Gastrocnemius medialis (tissue), 4 donors: ENCODE measurements at regions not wholly inside any gene's neighbourhood (a gene's known extent, or its start where the extent isn't known, plus 50 kb on each side); places are given as distances from the start of the nearest gene placed in this dataset.

Experiments
- POLR2A ChIP-seq, 2 donors: fragments of 450-650 bp; IDR thresholded peaks; one replicate each; pipeline ENCODE4 v1.6.1; 2017; ENCODE audit warnings: antibody characterized with exemption in 2 of 2, mild to moderate bottlenecking in 2 of 2, moderate library complexity in 2 of 2
- TF ChIP-seq, protein P1 (sequence below), 5 experiments: fragments of 450-650 bp in 3 of 5; fragments of 200-600 bp in 2 of 5; sonication (generic) in 2 of 5; IDR thresholded peaks in 4 of 5; conservative IDR thresholded peaks in 1 of 5; 1 replicate in 4 of 5; 2 replicates in 1 of 5; pipeline ENCODE4 v1.5.1; 2016 to 2019; ENCODE audit warnings: antibody characterized with exemption in 5 of 5, mild to moderate bottlenecking in 3 of 5, moderate library complexity in 3 of 5

DNA sequence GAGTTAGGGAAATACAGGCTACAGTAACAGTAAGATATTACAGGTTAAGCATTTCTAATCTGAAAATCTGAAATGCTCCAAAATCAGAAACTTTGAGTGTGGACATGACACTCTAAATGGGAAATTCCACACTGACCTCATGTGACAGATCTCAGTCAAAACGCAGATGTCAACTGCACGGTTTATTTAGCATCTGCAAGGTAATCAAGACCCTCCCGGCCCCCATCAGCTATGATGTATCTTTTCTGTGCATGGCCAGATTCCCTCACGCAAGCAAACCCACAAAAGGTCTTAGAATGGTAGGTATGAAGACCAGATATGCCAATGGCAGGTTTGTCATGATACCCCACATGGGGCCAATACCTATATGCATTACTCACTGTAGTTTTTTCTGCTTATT lies 82.8 kb downstream of the COQ2 start:
- TF ChIP-seq POLR2A (IDR thresholded peaks at IDR 0.05), result no peak
- TF ChIP-seq, protein P1, sequence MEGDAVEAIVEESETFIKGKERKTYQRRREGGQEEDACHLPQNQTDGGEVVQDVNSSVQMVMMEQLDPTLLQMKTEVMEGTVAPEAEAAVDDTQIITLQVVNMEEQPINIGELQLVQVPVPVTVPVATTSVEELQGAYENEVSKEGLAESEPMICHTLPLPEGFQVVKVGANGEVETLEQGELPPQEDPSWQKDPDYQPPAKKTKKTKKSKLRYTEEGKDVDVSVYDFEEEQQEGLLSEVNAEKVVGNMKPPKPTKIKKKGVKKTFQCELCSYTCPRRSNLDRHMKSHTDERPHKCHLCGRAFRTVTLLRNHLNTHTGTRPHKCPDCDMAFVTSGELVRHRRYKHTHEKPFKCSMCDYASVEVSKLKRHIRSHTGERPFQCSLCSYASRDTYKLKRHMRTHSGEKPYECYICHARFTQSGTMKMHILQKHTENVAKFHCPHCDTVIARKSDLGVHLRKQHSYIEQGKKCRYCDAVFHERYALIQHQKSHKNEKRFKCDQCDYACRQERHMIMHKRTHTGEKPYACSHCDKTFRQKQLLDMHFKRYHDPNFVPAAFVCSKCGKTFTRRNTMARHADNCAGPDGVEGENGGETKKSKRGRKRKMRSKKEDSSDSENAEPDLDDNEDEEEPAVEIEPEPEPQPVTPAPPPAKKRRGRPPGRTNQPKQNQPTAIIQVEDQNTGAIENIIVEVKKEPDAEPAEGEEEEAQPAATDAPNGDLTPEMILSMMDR (IDR thresholded peaks at IDR 0.05 in 4 of 5, conservative IDR thresholded peaks at IDR 0.05 in 1 of 5), result no peak
